ENCODE measurements at regions not wholly inside any gene's neighbourhood (a gene's known extent, or its start where the extent isn't known, plus 50 kb on each side); places are given as distances from the start of the nearest gene placed in this dataset.

- TF ChIP-seq CTCF (IDR thresholded peaks at IDR 0.05), result no peak
- Mint-ChIP-seq H3K36me3 (no peaks in the 10 kb centered on the region), H3K27ac (no peak overlapping the region), H3K4me1 (no peaks in the 10 kb centered on the region), H3K9me3 (peaks cover 0 to 4% (median 2%) of the 10 kb centered on the region in 7 donors), H3K27me3 (ENCODE audit: low read depth in 3 of 3) (peaks cover 1 to 6% (median 2%) of the 10 kb centered on the region in 3 donors), H3K4me3 (no peak overlapping the region)
- Histone ChIP-seq H3K36me3 (replicated peaks in 1 of 2; ENCODE audit: control insufficient read depth in 1 of 2, insufficient read depth in 2 of 2, low read length in 2 of 2) (no peaks in the 10 kb centered on the region), H2AFZ (ENCODE audit: insufficient read depth, low read depth, low read length, poor library complexity, severe bottlenecking) (no peak overlapping the region), H3K9ac (ENCODE audit: insufficient read depth, low read length, poor library complexity, severe bottlenecking) (no peak overlapping the region), H3K4me3 (replicated peaks in 1 of 3; ENCODE audit: low read depth in 2 of 3, low read length in 3 of 3) (no peak overlapping the region), H3K27ac (ENCODE audit: low read depth in 1 of 2, low read length in 2 of 2) (no peak overlapping the region), H3K27me3 (ENCODE audit: control insufficient read depth in 2 of 2, insufficient read depth in 2 of 2, low read length in 2 of 2) (no peaks in the 10 kb centered on the region), H4K20me1 (ENCODE audit: insufficient read depth, low read length) (no peaks in the 10 kb centered on the region), H3K79me2 (ENCODE audit: insufficient read depth, low read length) (no peaks in the 10 kb centered on the region), H3K9me3 (replicated peaks in 1 of 2; ENCODE audit: control insufficient read depth in 1 of 2, insufficient read depth in 1 of 2, low read length in 2 of 2) (peaks cover 0 to 3% of the 10 kb centered on the region in 2 donors), H3K4me1 (ENCODE audit: control insufficient read depth in 1 of 2, insufficient read depth in 2 of 2, low read length in 2 of 2) (no peaks in the 10 kb centered on the region), H3K4me2 (replicated peaks; ENCODE audit: extremely low read depth, low read length, poor library complexity, severe bottlenecking) (no peak overlapping the region)
- intact Hi-C loops (cut with micrococcal nuclease), result no loop called here
- WGBS (ENCODE audit: insufficient coverage), result 88% methylated on average over 1 of the region's 1 CpG
- DNase-seq, result no peak
Observed at GRCh38 chr6:82693094-82693493, 329.5 kb downstream of the TPBG start.

GRCh38 chr6:82701341-82701740 lies 337.7 kb downstream of the TPBG start:
- no peak overlapping the region for H2AFZ ChIP-seq (ENCODE audit: insufficient read depth, low read depth, low read length, poor library complexity, severe bottlenecking)
- no peak overlapping the region for H3K4me3 ChIP-seq (replicated peaks in 1 of 3; ENCODE audit: low read depth in 2 of 3, low read length in 3 of 3)
- H3K9ac ChIP-seq (ENCODE audit: insufficient read depth, low read length, poor library complexity, severe bottlenecking), result no peak overlapping the region
- Mint-ChIP-seq H3K4me1 (no peaks in the 10 kb centered on the region), H3K27me3 (ENCODE audit: low read depth in 3 of 3) (no peaks in the 10 kb centered on the region), H3K9me3 (peaks cover 0 to 9% (median 3%) of the 10 kb centered on the region in 7 donors), H3K4me3 (no peak overlapping the region), H3K36me3 (no peaks in the 10 kb centered on the region), H3K27ac (no peak overlapping the region)
- no peak for DNase-seq
- no peak for TF ChIP-seq CTCF (IDR thresholded peaks at IDR 0.05)
- WGBS (ENCODE audit: insufficient coverage), result 83% methylated on average over 1 of the region's 3 CpGs
- no peak overlapping the region for H3K27ac ChIP-seq (ENCODE audit: low read depth in 1 of 2, low read length in 2 of 2)
- H3K36me3 ChIP-seq (replicated peaks in 1 of 2; ENCODE audit: control insufficient read depth in 1 of 2, insufficient read depth in 2 of 2, low read length in 2 of 2), result no peaks in the 10 kb centered on the region
- no peak overlapping the region for H3K4me2 ChIP-seq (replicated peaks; ENCODE audit: extremely low read depth, low read length, poor library complexity, severe bottlenecking)
- intact Hi-C loops (cut with micrococcal nuclease), result no loop called here
- H3K27me3 ChIP-seq (ENCODE audit: control insufficient read depth in 2 of 2, insufficient read depth in 2 of 2, low read length in 2 of 2), result no peaks in the 10 kb centered on the region
- no peaks in the 10 kb centered on the region for H3K79me2 ChIP-seq (ENCODE audit: insufficient read depth, low read length)
- no peaks in the 10 kb centered on the region for H3K4me1 ChIP-seq (ENCODE audit: control insufficient read depth in 1 of 2, insufficient read depth in 2 of 2, low read length in 2 of 2)
- H4K20me1 ChIP-seq (ENCODE audit: insufficient read depth, low read length), result no peaks in the 10 kb centered on the region
- H3K9me3 ChIP-seq (replicated peaks in 1 of 2; ENCODE audit: control insufficient read depth in 1 of 2, insufficient read depth in 1 of 2, low read length in 2 of 2), result peaks cover 0 to 4% of the 10 kb centered on the region in 2 donors
